Spleen (tissue), 11 donors: ENCODE measurements at regions not wholly inside any gene's neighbourhood (a gene's known extent, or its start where the extent isn't known, plus 50 kb on each side); places are given as distances from the start of the nearest gene placed in this dataset.
"Not testable (repeated sequence)": the region's sequence is repeated elsewhere in the genome, so short reads cannot be mapped to it uniquely, and the experiment has no call there.

Experiments used
- DNase-seq: peaks from one replicate; pipeline ENCODE4 v3.0.0-alpha.2; 2020
- H3K27ac ChIP-seq, 8 donors: fragments of 200-600 bp; sonication (generic) in 7 of 8; 1 replicate in 4 of 8; 2 replicates in 4 of 8; pipeline versions ENCODE4 v1.5.0 to v1.8.0; 2016 to 2021; ENCODE audit warnings: inconsistent platforms in 4 of 8, mild to moderate bottlenecking in 4 of 8, moderate library complexity in 1 of 8
- H3K27me3 ChIP-seq, 7 donors: fragments of 200-600 bp; sonication (generic) in 6 of 7; replicated peaks in 1 of 7; 1 replicate in 4 of 7; 2 replicates in 3 of 7; pipeline versions ENCODE4 v1.5.0 to v1.8.0; 2016 to 2021; ENCODE audit warnings: inconsistent platforms in 3 of 7, mild to moderate bottlenecking in 1 of 7
- H3K36me3 ChIP-seq, 6 donors: fragments of 200-600 bp; sonication (generic) in 5 of 6; 1 replicate in 4 of 6; 2 replicates in 2 of 6; pipeline versions ENCODE4 v1.5.0 to v1.8.0; 2016 to 2021; ENCODE audit warnings: inconsistent platforms in 2 of 6
- H3K4me1 ChIP-seq, 6 donors: fragments of 200-600 bp; sonication (generic) in 5 of 6; 1 replicate in 3 of 6; 2 replicates in 3 of 6; pipeline versions ENCODE4 v1.5.0 to v1.8.0; 2016 to 2021; ENCODE audit warnings: inconsistent platforms in 3 of 6
- H3K4me3 ChIP-seq, 8 donors: fragments of 200-600 bp; sonication (generic) in 7 of 8; 1 replicate in 4 of 8; 2 replicates in 4 of 8; pipeline versions ENCODE4 v1.5.0 to v1.8.0; 2016 to 2021; ENCODE audit warnings: inconsistent platforms in 4 of 8, mild to moderate bottlenecking in 4 of 8, moderate library complexity in 2 of 8
- H3K9me3 ChIP-seq, 8 donors: fragments of 200-600 bp; sonication (generic) in 7 of 8; 1 replicate in 4 of 8; 2 replicates in 4 of 8; pipeline versions ENCODE4 v1.5.0 to v1.8.0; 2016 to 2021; ENCODE audit warnings: inconsistent platforms in 4 of 8
- POLR2A ChIP-seq, 3 donors: fragments of 450-650 bp; IDR thresholded peaks; one replicate each; pipeline ENCODE4 v1.5.1; 2017; ENCODE audit warnings: antibody characterized with exemption in 3 of 3, mild to moderate bottlenecking in 1 of 3
- POLR2AphosphoS5 ChIP-seq, 3 donors: sonication (generic); formaldehyde crosslinking; IDR thresholded peaks; one replicate each; pipeline ENCODE4 v1.5.1; 2017; ENCODE audit warnings: antibody characterized with exemption in 3 of 3
- WGBS, 5 donors: extraction: QIAGEN DNeasy Blood & Tissue Kit in 3 of 5; methylation state at CpG; one replicate each; pipeline versions ENCODE4 v1.1.5 to v1.1.7; 2013 to 2018; 5-methylcytosine and 5-hydroxymethylcytosine counted together
- intact Hi-C: fragments of 100-400 bp; cut with DNase I; formaldehyde crosslinking; loops from one replicate; pipeline ENCODE4 v1.15.0; 2023; ENCODE audit warnings: low total_unique reads
- TF ChIP-seq, protein P1 (sequence below), 11 experiments: fragments of 200-600 bp in 7 of 11; fragments of 450-650 bp in 4 of 11; sonication (generic) in 4 of 11; IDR thresholded peaks in 8 of 11; conservative IDR thresholded peaks in 3 of 11; 1 replicate in 7 of 11; 2 replicates in 4 of 11; pipeline versions ENCODE4 v1.4.0 to v1.8.0; 2016 to 2021; ENCODE audit warnings: antibody characterized with exemption in 11 of 11, inconsistent platforms in 4 of 11, mild to moderate bottlenecking in 1 of 11
- donor health status: healthy with polysubstance abuse.
- donor health status: DM: no; HTN: no; CAD: no; lungs with moderate emphysema.
- donor health status: DM: no; HTN: no; CAD: no.
- donor health status: Bipolar disorder and iron deficiency.
- donor health status: healthy.
- donor health status: DM: no; HTN: no; CAD: no.
- donor health status: DM: yes; HTN: yes; CAD: no.

GRCh38 chr6:48511378-48511777 is 400.4 kb upstream of the PTCHD4 start:
- no peaks in the 10 kb centered on the region for H3K4me1 ChIP-seq
- no peak for DNase-seq
- TF ChIP-seq, protein P1, sequence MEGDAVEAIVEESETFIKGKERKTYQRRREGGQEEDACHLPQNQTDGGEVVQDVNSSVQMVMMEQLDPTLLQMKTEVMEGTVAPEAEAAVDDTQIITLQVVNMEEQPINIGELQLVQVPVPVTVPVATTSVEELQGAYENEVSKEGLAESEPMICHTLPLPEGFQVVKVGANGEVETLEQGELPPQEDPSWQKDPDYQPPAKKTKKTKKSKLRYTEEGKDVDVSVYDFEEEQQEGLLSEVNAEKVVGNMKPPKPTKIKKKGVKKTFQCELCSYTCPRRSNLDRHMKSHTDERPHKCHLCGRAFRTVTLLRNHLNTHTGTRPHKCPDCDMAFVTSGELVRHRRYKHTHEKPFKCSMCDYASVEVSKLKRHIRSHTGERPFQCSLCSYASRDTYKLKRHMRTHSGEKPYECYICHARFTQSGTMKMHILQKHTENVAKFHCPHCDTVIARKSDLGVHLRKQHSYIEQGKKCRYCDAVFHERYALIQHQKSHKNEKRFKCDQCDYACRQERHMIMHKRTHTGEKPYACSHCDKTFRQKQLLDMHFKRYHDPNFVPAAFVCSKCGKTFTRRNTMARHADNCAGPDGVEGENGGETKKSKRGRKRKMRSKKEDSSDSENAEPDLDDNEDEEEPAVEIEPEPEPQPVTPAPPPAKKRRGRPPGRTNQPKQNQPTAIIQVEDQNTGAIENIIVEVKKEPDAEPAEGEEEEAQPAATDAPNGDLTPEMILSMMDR (IDR thresholded peaks at IDR 0.05 in 8 of 11, conservative IDR thresholded peaks at IDR 0.05 in 3 of 11) = no peak
- TF ChIP-seq POLR2A (IDR thresholded peaks at IDR 0.05) = no peak
- no peak for TF ChIP-seq POLR2AphosphoS5 (IDR thresholded peaks at IDR 0.05)
- WGBS, 5 donors = 59 to 81% (median 70%) methylated on average over 2 of the region's 2 CpGs
- H3K36me3 ChIP-seq = no peaks in the 10 kb centered on the region
- H3K4me3 ChIP-seq = no peak overlapping the region
- H3K27me3 ChIP-seq = no peaks in the 10 kb centered on the region
- no peaks in the 10 kb centered on the region for H3K9me3 ChIP-seq
- no peak overlapping the region for H3K27ac ChIP-seq
- intact Hi-C loops = no loop called here

- no peaks in the 10 kb centered on the region for H3K4me1 ChIP-seq
- 65 to 85% (median 68%) methylated on average over 2 of the region's 2 CpGs for WGBS, 5 donors
- no peaks in the 10 kb centered on the region for H3K36me3 ChIP-seq
- intact Hi-C loops = no loop called here
- peaks cover 0 to 34% (median 14%) of the 10 kb centered on the region in 8 donors for H3K9me3 ChIP-seq
- DNase-seq = no peak
- H3K27me3 ChIP-seq = no peaks in the 10 kb centered on the region
- H3K27ac ChIP-seq = no peak overlapping the region
- TF ChIP-seq POLR2AphosphoS5 (IDR thresholded peaks at IDR 0.05) = no peak
- TF ChIP-seq POLR2A (IDR thresholded peaks at IDR 0.05) = no peak
- TF ChIP-seq, protein P1 (IDR thresholded peaks at IDR 0.05 in 8 of 11, conservative IDR thresholded peaks at IDR 0.05 in 3 of 11) = no peak
- H3K4me3 ChIP-seq = no peak overlapping the region
Observed at GRCh38 chr6:48505621-48506020, 394.6 kb upstream of the PTCHD4 start.

DNA sequence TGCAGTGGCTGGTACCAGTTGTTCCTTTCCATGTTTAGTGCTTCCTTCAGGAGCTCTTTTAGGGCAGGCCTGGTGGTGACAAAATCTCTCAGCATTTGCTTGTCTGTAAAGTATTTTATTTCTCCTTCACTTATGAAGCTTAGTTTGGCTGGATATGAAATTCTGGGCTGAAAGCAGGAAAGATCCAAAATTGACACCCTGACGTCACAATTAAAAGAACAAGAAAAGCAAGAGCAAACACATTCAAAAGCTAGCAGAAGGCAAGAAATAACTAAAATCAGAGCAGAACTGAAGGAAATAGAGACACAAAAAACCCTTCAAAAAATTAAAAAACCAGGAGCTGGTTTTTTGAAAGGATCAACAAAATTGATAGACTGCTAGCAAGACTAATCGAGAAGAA is 382.4 kb upstream of the PTCHD4 start:
- 79 to 90% (median 86%) methylated on average over 2 of the region's 2 CpGs for WGBS, 5 donors
- H3K4me3 ChIP-seq, DNase-seq, H3K9me3 ChIP-seq, H3K4me1 ChIP-seq, intact Hi-C loops, H3K27ac ChIP-seq, H3K27me3 ChIP-seq, H3K36me3 ChIP-seq: not testable (repeated sequence)

DNA sequence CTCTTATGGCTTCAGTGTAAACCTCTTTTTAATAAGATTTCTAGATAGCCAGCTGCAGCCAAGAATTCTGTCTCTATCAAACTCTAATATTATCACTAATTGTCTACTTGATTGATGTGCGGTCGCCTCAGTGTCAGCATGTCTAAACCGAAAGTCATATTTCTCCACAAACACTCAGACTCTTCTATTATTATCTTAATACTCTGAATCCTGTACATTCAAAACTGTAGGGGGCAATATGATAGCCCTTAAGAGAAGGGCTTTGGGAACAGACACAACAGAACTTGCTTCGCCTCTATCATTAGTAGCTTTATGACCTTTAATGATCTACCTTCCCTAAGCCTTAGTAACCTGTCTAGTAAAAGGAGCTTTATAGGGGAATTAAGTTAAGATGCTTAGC is 379.7 kb upstream of the PTCHD4 start:
- Histone ChIP-seq H3K9me3 (no peaks in the 10 kb centered on the region), H3K36me3 (no peaks in the 10 kb centered on the region), H3K4me3 (no peak overlapping the region), H3K27me3 (no peaks in the 10 kb centered on the region), H3K27ac (no peak overlapping the region), H3K4me1 (no peaks in the 10 kb centered on the region)
- 79 to 88% (median 82%) methylated on average over 4 of the region's 4 CpGs for WGBS, 5 donors
- TF ChIP-seq POLR2AphosphoS5 (IDR thresholded peaks at IDR 0.05) = no peak
- TF ChIP-seq, protein P1 (IDR thresholded peaks at IDR 0.05 in 8 of 11, conservative IDR thresholded peaks at IDR 0.05 in 3 of 11) = no peak
- TF ChIP-seq POLR2A (IDR thresholded peaks at IDR 0.05) = no peak
- DNase-seq = no peak
- intact Hi-C loops = no loop called here

GRCh38 chr6:48486876-48487275 is 375.9 kb upstream of the PTCHD4 start:
- Histone ChIP-seq H3K9me3 (peaks cover 0 to 2% (median 0%) of the 10 kb centered on the region in 8 donors), H3K27ac (no peak overlapping the region), H3K4me1 (no peaks in the 10 kb centered on the region), H3K36me3 (no peaks in the 10 kb centered on the region), H3K27me3 (no peaks in the 10 kb centered on the region), H3K4me3 (no peak overlapping the region)
- WGBS, 5 donors = 78 to 86% (median 83%) methylated on average over 3 of the region's 3 CpGs
- TF ChIP-seq POLR2A (IDR thresholded peaks at IDR 0.05) (no peak), POLR2AphosphoS5 (IDR thresholded peaks at IDR 0.05) (no peak)
- TF ChIP-seq, protein P1 (IDR thresholded peaks at IDR 0.05 in 8 of 11, conservative IDR thresholded peaks at IDR 0.05 in 3 of 11) = no peak
- no peak for DNase-seq
- intact Hi-C loops = no loop called here
